ENCODE measurements at regions not wholly inside any gene's neighbourhood (a gene's known extent, or its start where the extent isn't known, plus 50 kb on each side); places are given as distances from the start of the nearest gene placed in this dataset.

GRCh38 chr4:27173280-27173679 lies 312.6 kb downstream of the STIM2 start:
- H3K36me3 ChIP-seq = no peaks in the 10 kb centered on the region
- no peak overlapping the region for H3K27ac ChIP-seq (replicated peaks in 1 of 4)
- no peak for TF ChIP-seq CTCF (IDR thresholded peaks at IDR 0.05)
- TF ChIP-seq POLR2AphosphoS5 (IDR thresholded peaks at IDR 0.05) = no peak
- no peak for TF ChIP-seq EP300 (IDR thresholded peaks at IDR 0.05)
- no peak for TF ChIP-seq POLR2A (IDR thresholded peaks at IDR 0.05; ENCODE audit: low read depth)
- no peaks in the 10 kb centered on the region for H3K9me3 ChIP-seq
- H3K4me1 ChIP-seq = peaks cover 0 to 7% (median 0%) of the 10 kb centered on the region in 4 donors
- 70% methylated on average over 7 of the region's 7 CpGs for WGBS
- intact Hi-C loops (cut with DNase I) = no loop called here
- H3K27me3 ChIP-seq = no peaks in the 10 kb centered on the region
- H3K4me3 ChIP-seq = no peak overlapping the region
- no peak for DNase-seq (ENCODE audit: extremely low spot score)

GRCh38 chr4:27176400-27176799 lies 315.8 kb downstream of the STIM2 start:
- H3K4me1 ChIP-seq = peaks cover 0 to 7% (median 0%) of the 10 kb centered on the region in 4 donors
- WGBS = 46% methylated on average over 3 of the region's 3 CpGs
- DNase-seq (ENCODE audit: extremely low spot score) = no peak
- no peak overlapping the region for H3K27ac ChIP-seq (replicated peaks in 1 of 4)
- intact Hi-C loops (cut with DNase I) = no loop called here
- H3K36me3 ChIP-seq = no peaks in the 10 kb centered on the region
- no peaks in the 10 kb centered on the region for H3K27me3 ChIP-seq
- TF ChIP-seq POLR2AphosphoS5 (IDR thresholded peaks at IDR 0.05) (no peak), CTCF (IDR thresholded peaks at IDR 0.05) (peak; percentile 36 to 54 (median 42)), EP300 (IDR thresholded peaks at IDR 0.05) (no peak), POLR2A (IDR thresholded peaks at IDR 0.05; ENCODE audit: low read depth) (no peak)
- no peak overlapping the region for H3K4me3 ChIP-seq
- H3K9me3 ChIP-seq = no peaks in the 10 kb centered on the region

GRCh38 chr4:27176881-27177280 lies 316.2 kb downstream of the STIM2 start:
- WGBS = 47% methylated on average over 2 of the region's 2 CpGs
- Histone ChIP-seq H3K4me3 (no peak overlapping the region), H3K4me1 (peaks cover 0 to 7% (median 0%) of the 10 kb centered on the region in 4 donors), H3K27ac (replicated peaks in 1 of 4) (no peak overlapping the region), H3K27me3 (no peaks in the 10 kb centered on the region), H3K9me3 (no peaks in the 10 kb centered on the region), H3K36me3 (no peaks in the 10 kb centered on the region)
- no peak for DNase-seq (ENCODE audit: extremely low spot score)
- intact Hi-C loops (cut with DNase I) = no loop called here
- no peak for TF ChIP-seq POLR2AphosphoS5 (IDR thresholded peaks at IDR 0.05)
- TF ChIP-seq EP300 (IDR thresholded peaks at IDR 0.05) = no peak
- TF ChIP-seq CTCF (IDR thresholded peaks at IDR 0.05) = no peak
- TF ChIP-seq POLR2A (IDR thresholded peaks at IDR 0.05; ENCODE audit: low read depth) = no peak

- Histone ChIP-seq H3K9me3 (no peaks in the 10 kb centered on the region), H3K4me1 (peaks cover 0 to 7% (median 0%) of the 10 kb centered on the region in 4 donors), H3K4me3 (no peak overlapping the region), H3K27me3 (no peaks in the 10 kb centered on the region), H3K27ac (replicated peaks in 1 of 4) (no peak overlapping the region), H3K36me3 (no peaks in the 10 kb centered on the region)
- WGBS = 27% methylated on average over 2 of the region's 2 CpGs
- no peak for DNase-seq (ENCODE audit: extremely low spot score)
- intact Hi-C loops (cut with DNase I) = no loop called here
- no peak for TF ChIP-seq POLR2AphosphoS5 (IDR thresholded peaks at IDR 0.05)
- TF ChIP-seq POLR2A (IDR thresholded peaks at IDR 0.05; ENCODE audit: low read depth) = no peak
- no peak for TF ChIP-seq CTCF (IDR thresholded peaks at IDR 0.05)
- no peak for TF ChIP-seq EP300 (IDR thresholded peaks at IDR 0.05)
These were observed 317.4 kb downstream of the STIM2 start for GRCh38 chr4:27178061-27178460.

- WGBS = 53% methylated on average over 4 of the region's 4 CpGs
- peaks cover 0 to 6% (median 0%) of the 10 kb centered on the region in 4 donors for H3K4me1 ChIP-seq
- H3K27ac ChIP-seq (replicated peaks in 1 of 4) = no peak overlapping the region
- H3K4me3 ChIP-seq = no peak overlapping the region
- TF ChIP-seq CTCF (IDR thresholded peaks at IDR 0.05) (no peak), POLR2A (IDR thresholded peaks at IDR 0.05; ENCODE audit: low read depth) (no peak), EP300 (IDR thresholded peaks at IDR 0.05) (no peak), POLR2AphosphoS5 (IDR thresholded peaks at IDR 0.05) (no peak)
- no peaks in the 10 kb centered on the region for H3K27me3 ChIP-seq
- no peak for DNase-seq (ENCODE audit: extremely low spot score)
- intact Hi-C loops (cut with DNase I) = loop anchor here (5.0 kb wide), 1 partner anchor 136 kb away; no protein-coding TSS in a partner anchor
- H3K36me3 ChIP-seq = no peaks in the 10 kb centered on the region
- no peaks in the 10 kb centered on the region for H3K9me3 ChIP-seq
These were observed 321.1 kb downstream of the STIM2 start for GRCh38 chr4:27181693-27182092.

All from esophagus muscularis mucosa (tissue), 4 donors.